ENCODE measurements at regions not wholly inside any gene's neighbourhood (a gene's known extent, or its start where the extent isn't known, plus 50 kb on each side); places are given as distances from the start of the nearest gene placed in this dataset.
A peak's percentile ranks its signal among the peaks of the same experiment; 100 is the strongest.
"Not testable (repeated sequence)": the region's sequence is repeated elsewhere in the genome, so short reads cannot be mapped to it uniquely, and the experiment has no call there.

GRCh38 chr3:159245871-159246270 lies 444.0 kb downstream of the MFSD1 start:
- Mint-ChIP-seq H3K4me3 (no peak overlapping the region), H3K9me3 (no peaks in the 10 kb centered on the region), H3K27me3 (peaks cover 6% of the 10 kb centered on the region), H3K4me1 (no peaks in the 10 kb centered on the region), H3K36me3 (ENCODE audit: low read depth) (no peaks in the 10 kb centered on the region), H3K27ac (no peak overlapping the region)
- no peak for ATAC-seq
- DNase-seq, result no peak

- no peaks in the 10 kb centered on the region for H3K4me1 Mint-ChIP-seq
- H3K36me3 Mint-ChIP-seq (ENCODE audit: low read depth), result no peaks in the 10 kb centered on the region
- no peak overlapping the region for H3K4me3 Mint-ChIP-seq
- H3K27me3 Mint-ChIP-seq, result peaks cover 6% of the 10 kb centered on the region
- H3K9me3 Mint-ChIP-seq, result no peaks in the 10 kb centered on the region
- DNase-seq (no peak), ATAC-seq (no peak)
- no peak overlapping the region for H3K27ac Mint-ChIP-seq
Measured at GRCh38 chr3:159246385-159246784, 444.5 kb downstream of the MFSD1 start.

- ATAC-seq (no peak), DNase-seq (no peak)
- Mint-ChIP-seq H3K36me3 (ENCODE audit: low read depth) (peaks cover 4% of the 10 kb centered on the region), H3K4me1 (no peaks in the 10 kb centered on the region), H3K9me3 (peaks cover 18% of the 10 kb centered on the region), H3K4me3 (no peak overlapping the region), H3K27ac (no peak overlapping the region), H3K27me3 (peaks cover 18% of the 10 kb centered on the region)
Measured at GRCh38 chr3:159249472-159250174, 447.8 kb downstream of the MFSD1 start.

GRCh38 chr3:159250961-159251360 lies 449.1 kb downstream of the MFSD1 start:
- peaks cover 18% of the 10 kb centered on the region for H3K27me3 Mint-ChIP-seq
- H3K36me3 Mint-ChIP-seq (ENCODE audit: low read depth), result peaks cover 4% of the 10 kb centered on the region
- no peak overlapping the region for H3K27ac Mint-ChIP-seq
- no peaks in the 10 kb centered on the region for H3K4me1 Mint-ChIP-seq
- H3K9me3 Mint-ChIP-seq, result peaks cover 18% of the 10 kb centered on the region
- DNase-seq (no peak), ATAC-seq (no peak)
- no peak overlapping the region for H3K4me3 Mint-ChIP-seq

GRCh38 chr3:159252274-159252673 lies 450.4 kb downstream of the MFSD1 start:
- Mint-ChIP-seq H3K27me3 (peaks cover 18% of the 10 kb centered on the region), H3K36me3 (ENCODE audit: low read depth) (peaks cover 4% of the 10 kb centered on the region), H3K27ac (no peak overlapping the region), H3K9me3 (peaks cover 18% of the 10 kb centered on the region), H3K4me1 (no peaks in the 10 kb centered on the region), H3K4me3 (no peak overlapping the region)
- no peak for ATAC-seq
- no peak for DNase-seq

GRCh38 chr3:159252772-159253384 lies 451.0 kb downstream of the MFSD1 start:
- DNase-seq (no peak), ATAC-seq (no peak)
- no peaks in the 10 kb centered on the region for H3K4me1 Mint-ChIP-seq
- H3K27ac Mint-ChIP-seq, result no peak overlapping the region
- H3K4me3 Mint-ChIP-seq, result no peak overlapping the region
- H3K9me3 Mint-ChIP-seq, result peaks cover 18% of the 10 kb centered on the region
- H3K36me3 Mint-ChIP-seq (ENCODE audit: low read depth), result peaks cover 4% of the 10 kb centered on the region
- H3K27me3 Mint-ChIP-seq, result peaks cover 18% of the 10 kb centered on the region

GRCh38 chr3:159253860-159254259 lies 452.0 kb downstream of the MFSD1 start:
- ATAC-seq (no peak), DNase-seq (no peak)
- Mint-ChIP-seq H3K9me3 (peaks cover 18% of the 10 kb centered on the region), H3K4me3 (no peak overlapping the region), H3K27ac (no peak overlapping the region), H3K4me1 (no peaks in the 10 kb centered on the region), H3K36me3 (ENCODE audit: low read depth) (peaks cover 4% of the 10 kb centered on the region), H3K27me3 (peaks cover 18% of the 10 kb centered on the region)

GRCh38 chr3:159257954-159258353 lies 456.1 kb downstream of the MFSD1 start:
- DNase-seq (no peak), ATAC-seq (no peak)
- Mint-ChIP-seq H3K27ac (no peak overlapping the region), H3K9me3 (peaks cover 8% of the 10 kb centered on the region), H3K27me3 (peaks cover 7% of the 10 kb centered on the region), H3K4me3 (no peak overlapping the region), H3K4me1 (no peaks in the 10 kb centered on the region), H3K36me3 (ENCODE audit: low read depth) (no peaks in the 10 kb centered on the region)

- ATAC-seq, result no peak
- Mint-ChIP-seq H3K9me3 (no peaks in the 10 kb centered on the region), H3K4me1 (no peaks in the 10 kb centered on the region), H3K27me3 (no peaks in the 10 kb centered on the region), H3K4me3 (no peak overlapping the region), H3K36me3 (ENCODE audit: low read depth) (no peaks in the 10 kb centered on the region), H3K27ac (no peak overlapping the region)
- DNase-seq, result no peak
Measured at GRCh38 chr3:159258934-159259333, 457.1 kb downstream of the MFSD1 start.

GRCh38 chr3:159260049-159260662 lies 458.3 kb downstream of the MFSD1 start:
- ATAC-seq (no peak), DNase-seq (peak; percentile 30)

GRCh38 chr3:159261333-159261732 lies 459.5 kb downstream of the MFSD1 start:
- DNase-seq; H3K36me3 Mint-ChIP-seq (ENCODE audit: low read depth); H3K4me1 Mint-ChIP-seq; H3K9me3 Mint-ChIP-seq; H3K27me3 Mint-ChIP-seq; H3K4me3 Mint-ChIP-seq; ATAC-seq; H3K27ac Mint-ChIP-seq: not testable (repeated sequence)

More at GRCh38 chr3:159260049-159260662, 458.3 kb downstream of the MFSD1 start:
- Mint-ChIP-seq H3K4me3 (no peak overlapping the region), H3K9me3 (no peaks in the 10 kb centered on the region), H3K4me1 (no peaks in the 10 kb centered on the region), H3K27me3 (peaks cover 4% of the 10 kb centered on the region), H3K36me3 (ENCODE audit: low read depth) (no peaks in the 10 kb centered on the region), H3K27ac (no peak overlapping the region)

- Mint-ChIP-seq H3K4me3 (no peak overlapping the region), H3K4me1 (no peaks in the 10 kb centered on the region), H3K27me3 (peaks cover 4% of the 10 kb centered on the region), H3K27ac (no peak overlapping the region), H3K36me3 (ENCODE audit: low read depth) (no peaks in the 10 kb centered on the region), H3K9me3 (no peaks in the 10 kb centered on the region)
- peak; percentile 5 for DNase-seq
- no peak for ATAC-seq
Measured at GRCh38 chr3:159263750-159264553, 462.1 kb downstream of the MFSD1 start.

GRCh38 chr3:159265705-159266104 lies 463.9 kb downstream of the MFSD1 start:
- no peak for DNase-seq
- no peak for ATAC-seq
- H3K27me3 Mint-ChIP-seq, result peaks cover 4% of the 10 kb centered on the region
- no peaks in the 10 kb centered on the region for H3K4me1 Mint-ChIP-seq
- no peaks in the 10 kb centered on the region for H3K9me3 Mint-ChIP-seq
- no peaks in the 10 kb centered on the region for H3K36me3 Mint-ChIP-seq (ENCODE audit: low read depth)
- no peak overlapping the region for H3K27ac Mint-ChIP-seq
- H3K4me3 Mint-ChIP-seq, result no peak overlapping the region

GRCh38 chr3:159266779-159267178 lies 464.9 kb downstream of the MFSD1 start:
- H3K27ac Mint-ChIP-seq, result no peak overlapping the region

More at GRCh38 chr3:159266779-159267178, 464.9 kb downstream of the MFSD1 start:
- DNase-seq (peak; percentile 10), ATAC-seq (no peak)
- Mint-ChIP-seq H3K27me3 (peaks cover 4% of the 10 kb centered on the region), H3K36me3 (ENCODE audit: low read depth) (no peaks in the 10 kb centered on the region), H3K4me1 (no peaks in the 10 kb centered on the region), H3K4me3 (no peak overlapping the region), H3K9me3 (no peaks in the 10 kb centered on the region)

Measured in activated naive CD8-positive, alpha-beta T cell treated with anti-CD3 and anti-CD28 coated beads, Interleukin-2, amount 50 U/mL, for 24 hours (primary cell).